ENCODE measurements at regions not wholly inside any gene's neighbourhood (a gene's known extent, or its start where the extent isn't known, plus 50 kb on each side); places are given as distances from the start of the nearest gene placed in this dataset.

- TF ChIP-seq ZNF530 (tag by site-specific recombination; IDR thresholded peaks at IDR 0.05; ENCODE audit: low read depth): no peak
- no peak for TF ChIP-seq ZNF600 (tag by site-specific recombination; IDR thresholded peaks at IDR 0.05)
Measured at GRCh38 chr6:120493505-120493904, 840.8 kb downstream of the TBC1D32 start.

Data from HEK293 (cell line).